Thyroid gland (tissue), 4 donors: ENCODE measurements at regions not wholly inside any gene's neighbourhood (a gene's known extent, or its start where the extent isn't known, plus 50 kb on each side); places are given as distances from the start of the nearest gene placed in this dataset.

Source experiments
- DNase-seq, 2 donors: peaks; one replicate each; pipeline ENCODE4 v3.0.0-alpha.2; 2019
- H3K27ac ChIP-seq, 3 donors: fragments of 200-600 bp; sonication (generic); 1 replicate in 2 of 3; 2 replicates in 1 of 3; pipeline ENCODE4 v1.5.1; 2016 to 2019; ENCODE audit warnings: mild to moderate bottlenecking in 1 of 3, moderate library complexity in 1 of 3
- H3K27me3 ChIP-seq: fragments of 200-600 bp; sonication (generic); one replicate; pipeline ENCODE4 v1.5.1; 2019
- H3K36me3 ChIP-seq, 2 donors: fragments of 200-600 bp; sonication (generic); one replicate each; pipeline ENCODE4 v1.5.1; 2016 to 2019
- H3K4me1 ChIP-seq, 2 donors: fragments of 200-600 bp; sonication (generic); one replicate each; pipeline ENCODE4 v1.5.1; 2017 to 2019
- H3K4me3 ChIP-seq, 3 donors: fragments of 200-600 bp; sonication (generic); replicated peaks in 1 of 3; 1 replicate in 2 of 3; 2 replicates in 1 of 3; pipeline ENCODE4 v1.5.1; 2016; ENCODE audit warnings: mild to moderate bottlenecking in 1 of 3
- H3K9me3 ChIP-seq: fragments of 200-600 bp; sonication (generic); one replicate; pipeline ENCODE4 v1.5.1; 2017
- POLR2A ChIP-seq, 2 donors: fragments of 450-650 bp; IDR thresholded peaks; one replicate each; pipeline ENCODE4 v1.6.1; 2017; ENCODE audit warnings: antibody characterized with exemption in 2 of 2, mild to moderate bottlenecking in 2 of 2, moderate library complexity in 1 of 2
- WGBS, 2 donors: methylation state at CpG; one replicate each; pipeline ENCODE4 v1.1.5; 2017; 5-methylcytosine and 5-hydroxymethylcytosine counted together
- intact Hi-C: fragments of 100-400 bp; cut with DNase I; formaldehyde crosslinking; loops from one replicate; pipeline ENCODE4 v1.15.1; 2023
- TF ChIP-seq, protein P1 (sequence below), 6 experiments: fragments of 200-600 bp in 3 of 6; fragments of 450-650 bp in 3 of 6; sonication (generic) in 3 of 6; IDR thresholded peaks; one replicate each; pipeline ENCODE4 v1.5.1; 2016 to 2019; ENCODE audit warnings: antibody characterized with exemption in 6 of 6, mild to moderate bottlenecking in 2 of 6, inconsistent platforms in 1 of 6, moderate library complexity in 1 of 6

DNA sequence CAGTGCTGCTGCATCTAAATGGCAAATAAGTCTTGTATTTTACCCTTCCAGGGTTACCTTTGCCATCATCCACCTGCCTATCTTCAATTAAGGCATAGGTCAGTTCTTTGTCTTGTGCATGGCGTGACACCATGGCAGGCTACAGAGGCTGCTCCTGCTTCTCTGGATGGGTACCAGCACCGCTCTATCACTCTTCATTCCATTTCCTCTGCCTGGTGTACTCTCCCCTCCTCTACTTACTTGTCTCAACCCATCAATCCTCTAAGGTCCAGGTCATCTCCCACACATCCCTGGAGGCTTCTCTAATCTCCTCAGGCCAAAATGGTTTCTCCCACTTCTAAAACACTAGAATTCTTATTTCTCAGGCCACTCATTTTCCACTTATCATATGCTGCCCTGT, 257.5 kb downstream of the BARHL2 start:
- intact Hi-C loops: no loop called here

DNA sequence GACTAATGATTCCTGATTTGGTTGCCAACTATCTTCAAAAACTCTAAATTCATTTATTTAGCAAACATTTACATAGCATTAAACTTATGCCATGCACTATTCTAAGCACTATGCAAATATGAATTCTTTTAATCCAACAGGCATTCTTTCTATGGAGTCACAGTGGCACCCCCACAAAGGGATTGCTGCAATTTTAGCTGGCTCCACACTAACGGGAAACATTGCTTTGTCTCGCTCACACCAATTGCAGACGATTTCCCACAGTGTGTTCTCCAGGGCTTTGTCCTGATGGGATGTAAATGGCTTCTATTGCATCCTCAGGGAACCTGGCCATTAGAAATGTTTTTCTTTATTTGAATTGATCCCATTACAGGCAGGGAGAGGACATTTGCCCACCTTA, 259.1 kb downstream of the BARHL2 start:
- Histone ChIP-seq H3K4me1 (no peaks in the 10 kb centered on the region), H3K9me3 (no peaks in the 10 kb centered on the region), H3K27me3 (no peaks in the 10 kb centered on the region), H3K27ac (no peak overlapping the region), H3K36me3 (no peaks in the 10 kb centered on the region), H3K4me3 (no peak overlapping the region)
- intact Hi-C loops: no loop called here
- 75 to 76% methylated on average over 3 of the region's 3 CpGs for WGBS, 2 donors
- DNase-seq: no peak
- TF ChIP-seq POLR2A (IDR thresholded peaks at IDR 0.05): no peak
- TF ChIP-seq, protein P1, sequence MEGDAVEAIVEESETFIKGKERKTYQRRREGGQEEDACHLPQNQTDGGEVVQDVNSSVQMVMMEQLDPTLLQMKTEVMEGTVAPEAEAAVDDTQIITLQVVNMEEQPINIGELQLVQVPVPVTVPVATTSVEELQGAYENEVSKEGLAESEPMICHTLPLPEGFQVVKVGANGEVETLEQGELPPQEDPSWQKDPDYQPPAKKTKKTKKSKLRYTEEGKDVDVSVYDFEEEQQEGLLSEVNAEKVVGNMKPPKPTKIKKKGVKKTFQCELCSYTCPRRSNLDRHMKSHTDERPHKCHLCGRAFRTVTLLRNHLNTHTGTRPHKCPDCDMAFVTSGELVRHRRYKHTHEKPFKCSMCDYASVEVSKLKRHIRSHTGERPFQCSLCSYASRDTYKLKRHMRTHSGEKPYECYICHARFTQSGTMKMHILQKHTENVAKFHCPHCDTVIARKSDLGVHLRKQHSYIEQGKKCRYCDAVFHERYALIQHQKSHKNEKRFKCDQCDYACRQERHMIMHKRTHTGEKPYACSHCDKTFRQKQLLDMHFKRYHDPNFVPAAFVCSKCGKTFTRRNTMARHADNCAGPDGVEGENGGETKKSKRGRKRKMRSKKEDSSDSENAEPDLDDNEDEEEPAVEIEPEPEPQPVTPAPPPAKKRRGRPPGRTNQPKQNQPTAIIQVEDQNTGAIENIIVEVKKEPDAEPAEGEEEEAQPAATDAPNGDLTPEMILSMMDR (IDR thresholded peaks at IDR 0.05): no peak

More for the DNA sequence above, 257.5 kb downstream of the BARHL2 start:
- Histone ChIP-seq H3K36me3 (no peaks in the 10 kb centered on the region), H3K27me3 (no peaks in the 10 kb centered on the region), H3K4me1 (no peaks in the 10 kb centered on the region), H3K9me3 (no peaks in the 10 kb centered on the region), H3K27ac (no peak overlapping the region), H3K4me3 (no peak overlapping the region)
- no peak for DNase-seq
- TF ChIP-seq, protein P1 (IDR thresholded peaks at IDR 0.05): no peak
- TF ChIP-seq POLR2A (IDR thresholded peaks at IDR 0.05): no peak
- WGBS, 2 donors: 96% methylated on average over 2 of the region's 2 CpGs

DNA sequence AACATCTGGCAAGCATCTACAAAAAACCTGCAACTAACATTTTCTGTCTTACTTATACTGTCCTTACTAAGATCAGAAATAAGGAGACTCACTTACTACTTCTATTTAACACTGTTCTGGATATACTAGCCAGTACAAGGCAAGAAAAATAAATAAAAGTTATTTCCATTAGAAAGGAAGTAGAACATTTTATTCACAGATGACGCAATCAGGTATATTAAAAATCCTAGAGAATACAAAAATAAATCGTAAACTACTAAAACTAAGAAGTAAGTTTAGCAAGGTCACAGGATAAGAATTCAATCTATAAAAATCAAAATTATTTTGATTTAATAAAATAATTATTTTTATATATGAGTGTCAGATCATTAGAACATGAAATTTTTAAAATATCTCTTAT, 264.6 kb downstream of the BARHL2 start:
- 95 to 97% methylated on average over 2 of the region's 2 CpGs for WGBS, 2 donors
- H3K27me3 ChIP-seq: no peaks in the 10 kb centered on the region
- H3K4me1 ChIP-seq: no peaks in the 10 kb centered on the region
- DNase-seq: no peak
- no peak overlapping the region for H3K4me3 ChIP-seq
- H3K36me3 ChIP-seq: no peaks in the 10 kb centered on the region
- no peaks in the 10 kb centered on the region for H3K9me3 ChIP-seq
- intact Hi-C loops: no loop called here
- no peak overlapping the region for H3K27ac ChIP-seq
- TF ChIP-seq, protein P1 (IDR thresholded peaks at IDR 0.05): no peak
- no peak for TF ChIP-seq POLR2A (IDR thresholded peaks at IDR 0.05)

DNA sequence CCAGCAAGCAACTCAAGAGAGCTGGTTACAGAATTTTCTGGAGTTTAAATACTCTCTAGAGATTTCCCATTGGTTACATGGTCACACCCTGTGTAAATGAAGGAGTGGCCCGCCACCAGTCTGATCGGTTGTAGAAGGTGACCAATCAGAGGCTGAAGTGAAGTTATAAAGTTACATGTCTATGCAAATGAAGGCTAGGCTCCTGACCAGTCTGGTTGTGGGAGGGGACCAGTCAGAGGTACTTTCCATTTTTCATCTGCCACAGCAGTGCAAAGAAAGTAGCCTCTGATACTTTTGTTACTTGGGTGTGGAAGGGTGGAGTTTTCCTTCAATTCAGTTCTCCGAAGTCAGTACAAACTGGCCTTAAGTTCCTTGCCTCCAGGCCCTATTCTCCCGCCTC, 273.7 kb downstream of the BARHL2 start:
- no peaks in the 10 kb centered on the region for H3K27me3 ChIP-seq
- TF ChIP-seq, protein P1 (IDR thresholded peaks at IDR 0.05): no peak
- TF ChIP-seq POLR2A (IDR thresholded peaks at IDR 0.05): no peak
- no peaks in the 10 kb centered on the region for H3K36me3 ChIP-seq
- no peak overlapping the region for H3K27ac ChIP-seq
- intact Hi-C loops: no loop called here
- H3K9me3 ChIP-seq: no peaks in the 10 kb centered on the region
- no peak overlapping the region for H3K4me3 ChIP-seq
- H3K4me1 ChIP-seq: no peaks in the 10 kb centered on the region
- DNase-seq: no peak
- 85 to 89% methylated on average over 4 of the region's 4 CpGs for WGBS, 2 donors

DNA sequence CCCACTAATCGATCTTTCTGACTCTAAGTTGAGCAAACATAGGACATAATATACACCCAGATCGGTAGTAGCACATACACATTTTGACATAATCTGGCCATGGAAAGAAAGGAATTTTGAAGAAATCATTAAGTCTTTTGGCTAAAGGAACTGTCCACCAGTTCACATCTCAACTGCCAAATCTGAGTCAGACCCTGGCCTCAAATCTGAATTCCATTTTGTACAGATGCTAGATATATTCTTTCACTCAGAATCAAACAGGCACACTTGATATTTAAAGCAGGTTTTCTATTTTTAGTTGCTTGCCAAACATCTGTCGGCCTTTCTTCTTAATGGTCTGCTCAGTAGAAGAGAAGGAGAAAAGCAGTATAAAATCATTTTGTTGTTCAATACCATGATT, 281.8 kb downstream of the BARHL2 start:
- no peaks in the 10 kb centered on the region for H3K9me3 ChIP-seq
- H3K27me3 ChIP-seq: no peaks in the 10 kb centered on the region
- H3K4me3 ChIP-seq: no peak overlapping the region
- no peak for TF ChIP-seq POLR2A (IDR thresholded peaks at IDR 0.05)
- TF ChIP-seq, protein P1 (IDR thresholded peaks at IDR 0.05): no peak
- WGBS, 2 donors: 82 to 86% methylated on average over 3 of the region's 3 CpGs
- no peaks in the 10 kb centered on the region for H3K36me3 ChIP-seq
- no peak for DNase-seq
- H3K27ac ChIP-seq: no peak overlapping the region
- H3K4me1 ChIP-seq: no peaks in the 10 kb centered on the region
- intact Hi-C loops: no loop called here
